AG10803 (cell line): ENCODE measurements at regions not wholly inside any gene's neighbourhood (a gene's known extent, or its start where the extent isn't known, plus 50 kb on each side); places are given as distances from the start of the nearest gene placed in this dataset.
A peak's percentile ranks its signal among the peaks of the same experiment; 100 is the strongest.

Experiments used
- DNase-seq: peaks from one replicate; pipeline ENCODE4 v3.0.0; 2010; ENCODE audit warnings: low read depth
- H3K4me3 ChIP-seq: 2 replicates; pipeline ENCODE4 v1.5.1; 2011; ENCODE audit warnings: mild to moderate bottlenecking, low read length, control low read depth
- TF ChIP-seq, protein P1 (sequence below): conservative IDR thresholded peaks from 2 replicates; pipeline ENCODE4 v1.5.1; 2011; ENCODE audit warnings: mild to moderate bottlenecking, low read length, control low read depth, inconsistent platforms

GRCh38 chr6:151671195-151671594 lies 136.3 kb upstream of the ESR1 start:
- TF ChIP-seq, protein P1, sequence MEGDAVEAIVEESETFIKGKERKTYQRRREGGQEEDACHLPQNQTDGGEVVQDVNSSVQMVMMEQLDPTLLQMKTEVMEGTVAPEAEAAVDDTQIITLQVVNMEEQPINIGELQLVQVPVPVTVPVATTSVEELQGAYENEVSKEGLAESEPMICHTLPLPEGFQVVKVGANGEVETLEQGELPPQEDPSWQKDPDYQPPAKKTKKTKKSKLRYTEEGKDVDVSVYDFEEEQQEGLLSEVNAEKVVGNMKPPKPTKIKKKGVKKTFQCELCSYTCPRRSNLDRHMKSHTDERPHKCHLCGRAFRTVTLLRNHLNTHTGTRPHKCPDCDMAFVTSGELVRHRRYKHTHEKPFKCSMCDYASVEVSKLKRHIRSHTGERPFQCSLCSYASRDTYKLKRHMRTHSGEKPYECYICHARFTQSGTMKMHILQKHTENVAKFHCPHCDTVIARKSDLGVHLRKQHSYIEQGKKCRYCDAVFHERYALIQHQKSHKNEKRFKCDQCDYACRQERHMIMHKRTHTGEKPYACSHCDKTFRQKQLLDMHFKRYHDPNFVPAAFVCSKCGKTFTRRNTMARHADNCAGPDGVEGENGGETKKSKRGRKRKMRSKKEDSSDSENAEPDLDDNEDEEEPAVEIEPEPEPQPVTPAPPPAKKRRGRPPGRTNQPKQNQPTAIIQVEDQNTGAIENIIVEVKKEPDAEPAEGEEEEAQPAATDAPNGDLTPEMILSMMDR: no peak
- no peak overlapping the region for H3K4me3 ChIP-seq
- DNase-seq: no peak

DNA sequence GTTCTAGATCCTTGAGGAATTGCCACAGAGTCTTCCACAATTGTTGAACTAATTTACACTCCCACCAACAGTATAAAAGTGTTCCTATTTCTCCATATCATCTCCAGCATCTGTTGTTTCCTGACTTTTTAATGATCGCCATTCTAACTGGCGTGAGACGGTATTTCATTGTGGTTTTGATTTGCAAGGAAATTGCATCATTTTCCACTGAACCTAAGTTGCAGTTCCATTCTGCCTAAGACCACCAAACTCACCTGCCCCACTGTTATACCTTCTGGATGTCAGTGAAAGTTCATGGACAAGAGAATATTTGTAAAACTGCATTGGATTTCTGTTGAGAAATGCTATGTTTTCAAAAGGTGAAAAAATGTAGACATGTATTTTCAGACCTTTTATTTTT lies 132.9 kb upstream of the ESR1 start:
- no peak for DNase-seq
- TF ChIP-seq, protein P1: no peak
- H3K4me3 ChIP-seq: no peak overlapping the region

- TF ChIP-seq, protein P1: peak; percentile 77
- DNase-seq: no peak
- H3K4me3 ChIP-seq: no peak overlapping the region
Measured at GRCh38 chr6:151675746-151676459, 131.6 kb upstream of the ESR1 start.

GRCh38 chr6:151676460-151676945 lies 131.0 kb upstream of the ESR1 start:
- H3K4me3 ChIP-seq: no peak overlapping the region
- TF ChIP-seq, protein P1: no peak
- DNase-seq: no peak

DNA sequence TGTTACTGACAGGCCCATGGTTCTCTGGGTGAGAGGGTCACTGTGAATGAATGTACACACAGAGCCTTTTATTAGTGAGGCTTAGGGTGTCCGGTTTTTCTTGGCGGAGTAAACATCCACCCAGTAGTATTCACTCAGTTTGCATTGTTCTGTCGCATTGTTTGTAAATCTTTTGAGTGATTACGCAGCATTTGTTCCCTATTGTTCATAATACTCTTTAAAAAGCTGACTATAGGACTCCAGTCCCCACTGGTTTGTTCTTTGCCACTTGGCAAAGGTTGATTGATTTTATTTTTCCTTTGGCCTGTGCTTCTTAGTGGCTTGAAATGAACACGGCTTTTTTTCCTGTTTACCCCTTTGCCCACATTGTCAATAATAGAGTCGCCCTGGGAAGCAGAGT lies 130.1 kb upstream of the ESR1 start:
- TF ChIP-seq, protein P1: no peak
- H3K4me3 ChIP-seq: no peak overlapping the region
- DNase-seq: no peak

- no peak overlapping the region for H3K4me3 ChIP-seq
- TF ChIP-seq, protein P1: no peak
- peak; percentile 88 for DNase-seq
Measured at GRCh38 chr6:151679081-151679480, 128.4 kb upstream of the ESR1 start.

- no peak for DNase-seq
- no peak overlapping the region for H3K4me3 ChIP-seq
- TF ChIP-seq, protein P1: no peak
Measured at GRCh38 chr6:151679941-151680340, 127.5 kb upstream of the ESR1 start.
